Activated T-cell treated with anti-CD3 and anti-CD28 coated beads, Interleukin-2, amount 50 U/mL, for 4 hours (primary cell): ENCODE measurements at regions not wholly inside any gene's neighbourhood (a gene's known extent, or its start where the extent isn't known, plus 50 kb on each side); places are given as distances from the start of the nearest gene placed in this dataset.

Experiments used
- ATAC-seq, 2 donors: fragments of 200-7000 bp; cut with Tn5 transposase; one replicate each; pipeline ENCODE4 v1.10.0; 2021
- DNase-seq: peaks from one replicate; pipeline ENCODE4 v3.0.0-alpha.2; 2020
- H3K27me3 Mint-ChIP-seq: one replicate; pipeline ENCODE4 v1.8.0; 2021; ENCODE audit warnings: low read depth, mixed read lengths
- H3K36me3 Mint-ChIP-seq: one replicate; pipeline ENCODE4 v1.8.0; 2022; ENCODE audit warnings: mixed read lengths; ENCODE audit not compliant: insufficient read depth
- H3K4me1 Mint-ChIP-seq: one replicate; pipeline ENCODE4 v1.8.0; 2021; ENCODE audit warnings: low read depth, mixed read lengths
- H3K4me3 Mint-ChIP-seq: one replicate; pipeline ENCODE4 v1.8.0; 2021; ENCODE audit warnings: mild to moderate bottlenecking, moderate library complexity, mixed read lengths
- H3K9me3 Mint-ChIP-seq: one replicate; pipeline ENCODE4 v1.8.0; 2021; ENCODE audit warnings: mixed read lengths

- ATAC-seq (no peak), DNase-seq (no peak)
- Mint-ChIP-seq H3K27me3 (peaks cover 38% of the 10 kb centered on the region), H3K4me3 (no peak overlapping the region), H3K36me3 (no peaks in the 10 kb centered on the region), H3K9me3 (no peaks in the 10 kb centered on the region), H3K4me1 (no peaks in the 10 kb centered on the region)
These were observed 506.5 kb downstream of the MN1 start for GRCh38 chr22:27295040-27295439.

GRCh38 chr22:27295605-27296004 is 506.0 kb downstream of the MN1 start:
- Mint-ChIP-seq H3K4me1 (no peaks in the 10 kb centered on the region), H3K27me3 (peaks cover 38% of the 10 kb centered on the region), H3K9me3 (no peaks in the 10 kb centered on the region), H3K4me3 (no peak overlapping the region), H3K36me3 (no peaks in the 10 kb centered on the region)
- DNase-seq (no peak), ATAC-seq (no peak)

GRCh38 chr22:27296091-27296675 is 505.4 kb downstream of the MN1 start:
- no peak for DNase-seq
- no peaks in the 10 kb centered on the region for H3K36me3 Mint-ChIP-seq
- no peak overlapping the region for H3K4me3 Mint-ChIP-seq
- H3K4me1 Mint-ChIP-seq = no peaks in the 10 kb centered on the region
- no peak for ATAC-seq
- H3K9me3 Mint-ChIP-seq = no peaks in the 10 kb centered on the region
- peaks cover 38% of the 10 kb centered on the region for H3K27me3 Mint-ChIP-seq

GRCh38 chr22:27297125-27297524 is 504.4 kb downstream of the MN1 start:
- no peaks in the 10 kb centered on the region for H3K36me3 Mint-ChIP-seq
- H3K9me3 Mint-ChIP-seq = no peaks in the 10 kb centered on the region
- H3K4me3 Mint-ChIP-seq = no peak overlapping the region
- DNase-seq = no peak
- no peaks in the 10 kb centered on the region for H3K4me1 Mint-ChIP-seq
- no peak for ATAC-seq
- peaks cover 38% of the 10 kb centered on the region for H3K27me3 Mint-ChIP-seq

- Mint-ChIP-seq H3K9me3 (no peaks in the 10 kb centered on the region), H3K4me3 (no peak overlapping the region), H3K36me3 (no peaks in the 10 kb centered on the region), H3K27me3 (peaks cover 42% of the 10 kb centered on the region), H3K4me1 (no peaks in the 10 kb centered on the region)
- ATAC-seq (no peak), DNase-seq (no peak)
These were observed 503.2 kb downstream of the MN1 start for GRCh38 chr22:27298332-27298731.

GRCh38 chr22:27298742-27299141 is 502.8 kb downstream of the MN1 start:
- ATAC-seq = no peak
- no peaks in the 10 kb centered on the region for H3K9me3 Mint-ChIP-seq
- no peaks in the 10 kb centered on the region for H3K36me3 Mint-ChIP-seq
- no peak for DNase-seq
- no peaks in the 10 kb centered on the region for H3K4me1 Mint-ChIP-seq
- H3K4me3 Mint-ChIP-seq = no peak overlapping the region
- H3K27me3 Mint-ChIP-seq = peaks cover 42% of the 10 kb centered on the region

- Mint-ChIP-seq H3K4me1 (no peaks in the 10 kb centered on the region), H3K27me3 (peaks cover 40% of the 10 kb centered on the region), H3K4me3 (no peak overlapping the region), H3K9me3 (no peaks in the 10 kb centered on the region), H3K36me3 (no peaks in the 10 kb centered on the region)
- ATAC-seq (no peak), DNase-seq (no peak)
These were observed 502.1 kb downstream of the MN1 start for GRCh38 chr22:27299181-27300085.

- H3K4me1 Mint-ChIP-seq = no peaks in the 10 kb centered on the region
- ATAC-seq = no peak
- H3K27me3 Mint-ChIP-seq = peaks cover 35% of the 10 kb centered on the region
- no peaks in the 10 kb centered on the region for H3K9me3 Mint-ChIP-seq
- DNase-seq = no peak
- H3K4me3 Mint-ChIP-seq = no peak overlapping the region
- H3K36me3 Mint-ChIP-seq = no peaks in the 10 kb centered on the region
These were observed 500.8 kb downstream of the MN1 start for GRCh38 chr22:27300536-27301285.

GRCh38 chr22:27302501-27302900 is 499.1 kb downstream of the MN1 start:
- ATAC-seq (no peak), DNase-seq (no peak)
- H3K4me3 Mint-ChIP-seq = no peak overlapping the region
- H3K9me3 Mint-ChIP-seq = no peaks in the 10 kb centered on the region
- H3K4me1 Mint-ChIP-seq = no peaks in the 10 kb centered on the region
- peaks cover 19% of the 10 kb centered on the region for H3K27me3 Mint-ChIP-seq
- no peaks in the 10 kb centered on the region for H3K36me3 Mint-ChIP-seq

GRCh38 chr22:27303718-27304117 is 497.8 kb downstream of the MN1 start:
- peaks cover 7% of the 10 kb centered on the region for H3K9me3 Mint-ChIP-seq
- H3K4me3 Mint-ChIP-seq = no peak overlapping the region
- H3K36me3 Mint-ChIP-seq = no peaks in the 10 kb centered on the region
- no peaks in the 10 kb centered on the region for H3K4me1 Mint-ChIP-seq
- H3K27me3 Mint-ChIP-seq = peaks cover 10% of the 10 kb centered on the region
- ATAC-seq = no peak
- DNase-seq = no peak

GRCh38 chr22:27306771-27307170 is 494.8 kb downstream of the MN1 start:
- Mint-ChIP-seq H3K27me3 (peaks cover 4% of the 10 kb centered on the region), H3K4me1 (no peaks in the 10 kb centered on the region), H3K4me3 (no peak overlapping the region), H3K36me3 (no peaks in the 10 kb centered on the region), H3K9me3 (peaks cover 7% of the 10 kb centered on the region)
- DNase-seq (no peak), ATAC-seq (no peak)

GRCh38 chr22:27307545-27308247 is 493.9 kb downstream of the MN1 start:
- H3K4me3 Mint-ChIP-seq = no peak overlapping the region
- ATAC-seq = no peak

GRCh38 chr22:27308513-27308912 is 493.0 kb downstream of the MN1 start:
- H3K4me1 Mint-ChIP-seq = no peaks in the 10 kb centered on the region
- no peak overlapping the region for H3K4me3 Mint-ChIP-seq
- ATAC-seq = no peak
- peaks cover 7% of the 10 kb centered on the region for H3K9me3 Mint-ChIP-seq
- H3K27me3 Mint-ChIP-seq = no peaks in the 10 kb centered on the region
- no peaks in the 10 kb centered on the region for H3K36me3 Mint-ChIP-seq
- no peak for DNase-seq

More at GRCh38 chr22:27307545-27308247, 493.9 kb downstream of the MN1 start:
- Mint-ChIP-seq H3K9me3 (peaks cover 7% of the 10 kb centered on the region), H3K4me1 (no peaks in the 10 kb centered on the region), H3K36me3 (no peaks in the 10 kb centered on the region), H3K27me3 (peaks cover 4% of the 10 kb centered on the region)
- DNase-seq = no peak

- Mint-ChIP-seq H3K4me1 (no peaks in the 10 kb centered on the region), H3K27me3 (peaks cover 2% of the 10 kb centered on the region), H3K4me3 (no peak overlapping the region), H3K36me3 (no peaks in the 10 kb centered on the region), H3K9me3 (peaks cover 7% of the 10 kb centered on the region)
- ATAC-seq (no peak), DNase-seq (no peak)
These were observed 491.9 kb downstream of the MN1 start for GRCh38 chr22:27309697-27310096.
